Cardiac fibroblast (primary cell): ENCODE measurements at regions not wholly inside any gene's neighbourhood (a gene's known extent, or its start where the extent isn't known, plus 50 kb on each side); places are given as distances from the start of the nearest gene placed in this dataset.

ENCODE experiments used
- DNase-seq, 2 donors: peaks; one replicate each; pipeline versions ENCODE4 v3.0.0 to v3.0.0-alpha.2; 2010; ENCODE audit warnings: low read depth in 2 of 2
- H3K4me3 ChIP-seq, 2 donors: replicated peaks in 1 of 2; 1 replicate in 1 of 2; 2 replicates in 1 of 2; pipeline ENCODE4 v1.5.1; 2011; ENCODE audit warnings: low read depth in 2 of 2, low read length in 2 of 2, mild to moderate bottlenecking in 2 of 2, moderate library complexity in 1 of 2
- TF ChIP-seq, protein P1 (sequence below): IDR thresholded peaks from one replicate; pipeline ENCODE4 v1.5.1; 2011; ENCODE audit warnings: low read depth, mild to moderate bottlenecking, low read length, inconsistent platforms

DNA sequence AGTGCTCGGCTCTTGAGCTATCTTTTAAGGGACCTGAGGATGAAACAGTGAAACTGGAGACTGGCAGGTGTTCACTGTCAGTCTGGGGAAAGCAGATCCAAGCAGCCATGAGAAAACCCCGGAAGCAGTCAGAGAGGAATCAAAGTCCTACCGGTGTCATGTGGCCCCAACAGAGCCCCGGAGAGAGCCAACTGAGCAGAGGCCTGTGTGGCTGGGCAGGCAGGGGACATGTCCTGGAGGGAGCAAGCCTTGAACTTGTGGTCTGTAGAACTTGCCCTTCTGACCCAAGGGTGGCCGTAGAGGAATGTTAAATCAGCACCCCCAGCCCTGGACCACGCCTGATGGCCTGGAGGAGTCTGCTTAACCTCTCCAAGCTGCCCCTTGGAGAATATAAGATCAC lies 113.7 kb upstream of the ZNF507 start:
- TF ChIP-seq, protein P1, sequence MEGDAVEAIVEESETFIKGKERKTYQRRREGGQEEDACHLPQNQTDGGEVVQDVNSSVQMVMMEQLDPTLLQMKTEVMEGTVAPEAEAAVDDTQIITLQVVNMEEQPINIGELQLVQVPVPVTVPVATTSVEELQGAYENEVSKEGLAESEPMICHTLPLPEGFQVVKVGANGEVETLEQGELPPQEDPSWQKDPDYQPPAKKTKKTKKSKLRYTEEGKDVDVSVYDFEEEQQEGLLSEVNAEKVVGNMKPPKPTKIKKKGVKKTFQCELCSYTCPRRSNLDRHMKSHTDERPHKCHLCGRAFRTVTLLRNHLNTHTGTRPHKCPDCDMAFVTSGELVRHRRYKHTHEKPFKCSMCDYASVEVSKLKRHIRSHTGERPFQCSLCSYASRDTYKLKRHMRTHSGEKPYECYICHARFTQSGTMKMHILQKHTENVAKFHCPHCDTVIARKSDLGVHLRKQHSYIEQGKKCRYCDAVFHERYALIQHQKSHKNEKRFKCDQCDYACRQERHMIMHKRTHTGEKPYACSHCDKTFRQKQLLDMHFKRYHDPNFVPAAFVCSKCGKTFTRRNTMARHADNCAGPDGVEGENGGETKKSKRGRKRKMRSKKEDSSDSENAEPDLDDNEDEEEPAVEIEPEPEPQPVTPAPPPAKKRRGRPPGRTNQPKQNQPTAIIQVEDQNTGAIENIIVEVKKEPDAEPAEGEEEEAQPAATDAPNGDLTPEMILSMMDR: no peak
- DNase-seq: no peak
- H3K4me3 ChIP-seq: no peak overlapping the region

DNA sequence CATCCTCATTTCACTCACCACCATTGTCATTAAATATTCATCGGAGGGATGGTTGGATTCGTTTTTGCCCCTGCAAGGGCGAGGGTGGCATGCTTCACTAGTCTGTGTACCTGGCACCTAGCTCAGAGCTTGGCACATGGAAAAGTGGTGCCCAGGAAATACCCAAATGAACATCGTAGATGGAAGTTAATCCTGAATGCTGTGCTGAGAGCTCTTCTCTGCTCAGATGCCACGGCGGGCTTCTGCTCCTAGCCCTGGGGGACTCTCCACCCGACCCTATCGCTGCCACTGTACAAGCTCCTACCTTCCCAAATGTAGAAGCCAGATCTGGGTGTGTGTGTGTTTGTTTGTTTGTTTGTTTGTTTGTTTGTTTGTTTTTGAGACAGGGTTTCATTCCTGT lies 113.0 kb upstream of the ZNF507 start:
- no peak overlapping the region for H3K4me3 ChIP-seq
- TF ChIP-seq, protein P1: no peak
- no peak for DNase-seq

DNA sequence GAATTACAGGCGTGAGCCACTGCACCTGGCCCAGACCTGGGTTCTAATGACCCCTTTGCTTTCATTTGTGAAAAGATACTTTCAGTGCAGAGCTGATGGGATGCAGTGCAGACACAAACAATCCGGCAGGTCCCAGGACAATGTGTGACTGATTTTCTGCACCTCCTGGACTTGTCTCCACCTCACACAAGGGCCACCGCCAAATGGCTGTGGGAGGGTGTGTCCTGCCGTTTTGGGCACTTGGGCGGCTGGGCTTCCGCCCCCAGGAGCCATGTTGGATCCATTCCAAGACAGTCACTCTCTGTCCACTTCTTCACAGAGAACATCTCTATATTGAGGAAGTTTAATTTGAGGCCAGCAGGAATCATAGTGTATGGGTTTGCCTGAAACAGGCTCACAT lies 112.3 kb upstream of the ZNF507 start:
- TF ChIP-seq, protein P1: no peak
- H3K4me3 ChIP-seq: no peak overlapping the region
- DNase-seq: no peak

DNA sequence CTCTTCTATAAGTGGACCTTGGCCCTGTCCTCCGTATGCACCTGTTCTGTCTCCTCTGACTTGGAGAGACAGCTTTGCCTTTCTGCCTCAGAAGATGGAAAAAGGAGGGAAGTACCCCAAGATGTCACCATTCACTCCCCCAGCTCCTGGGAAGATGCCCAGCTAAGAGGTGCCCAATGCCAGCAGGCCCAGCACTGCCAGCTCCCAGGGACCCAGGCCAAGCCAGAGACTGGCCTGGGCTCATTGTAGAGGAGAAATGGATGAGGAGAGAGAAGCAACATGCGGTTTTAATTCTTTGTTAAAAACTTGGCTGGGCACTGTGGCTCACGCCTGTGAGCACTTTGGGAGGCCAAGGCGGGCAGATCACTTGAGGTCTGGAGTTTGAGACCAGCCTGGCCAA lies 111.5 kb upstream of the ZNF507 start:
- TF ChIP-seq, protein P1: no peak
- no peak for DNase-seq
- no peak overlapping the region for H3K4me3 ChIP-seq

DNA sequence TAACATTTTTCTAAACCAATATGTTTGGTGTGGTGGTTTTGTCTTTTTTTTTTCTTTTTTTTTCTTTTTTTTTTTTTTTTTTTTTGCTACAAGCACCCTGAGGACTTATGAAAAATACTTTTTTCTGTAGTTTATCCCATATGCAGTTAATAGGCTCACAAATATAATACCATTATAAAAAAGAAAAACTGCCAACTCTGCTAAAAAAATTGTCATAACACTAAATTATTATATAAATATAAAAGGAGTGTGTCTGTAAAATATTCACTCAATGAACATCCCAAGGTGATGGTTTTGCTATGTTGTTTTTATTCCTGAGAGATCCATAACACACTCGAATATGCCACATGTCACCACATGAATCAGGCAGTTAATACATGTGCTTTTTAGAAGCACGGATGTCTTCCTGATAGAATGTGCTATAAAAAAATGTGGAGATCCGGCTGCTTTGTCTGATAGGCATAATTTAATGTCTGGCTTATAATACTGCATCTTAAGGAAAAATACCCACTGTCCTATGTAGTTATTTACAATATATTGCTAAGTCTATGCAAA lies 110.7 kb upstream of the ZNF507 start:
- DNase-seq: no peak
- no peak overlapping the region for H3K4me3 ChIP-seq
- TF ChIP-seq, protein P1: no peak

DNA sequence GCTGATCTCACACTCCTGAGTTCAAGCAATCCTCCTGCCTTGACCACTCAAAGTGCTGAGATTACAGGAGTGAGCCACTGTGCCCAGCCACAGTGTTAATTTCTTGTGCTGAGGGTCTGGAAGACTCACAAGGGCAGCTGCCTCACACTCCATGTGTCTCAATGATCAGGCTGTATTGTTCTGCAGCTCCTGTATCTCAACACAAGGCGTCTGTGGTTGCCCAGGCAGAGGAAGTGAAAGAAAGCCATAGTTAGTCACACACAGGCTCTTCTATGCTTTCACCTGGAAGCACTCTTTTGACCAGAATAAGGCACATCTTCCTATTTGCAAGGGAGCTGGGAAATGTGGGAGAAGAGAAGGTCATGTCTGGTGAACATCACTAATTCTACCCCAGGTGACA lies 107.3 kb upstream of the ZNF507 start:
- DNase-seq: no peak
- TF ChIP-seq, protein P1: no peak

DNA sequence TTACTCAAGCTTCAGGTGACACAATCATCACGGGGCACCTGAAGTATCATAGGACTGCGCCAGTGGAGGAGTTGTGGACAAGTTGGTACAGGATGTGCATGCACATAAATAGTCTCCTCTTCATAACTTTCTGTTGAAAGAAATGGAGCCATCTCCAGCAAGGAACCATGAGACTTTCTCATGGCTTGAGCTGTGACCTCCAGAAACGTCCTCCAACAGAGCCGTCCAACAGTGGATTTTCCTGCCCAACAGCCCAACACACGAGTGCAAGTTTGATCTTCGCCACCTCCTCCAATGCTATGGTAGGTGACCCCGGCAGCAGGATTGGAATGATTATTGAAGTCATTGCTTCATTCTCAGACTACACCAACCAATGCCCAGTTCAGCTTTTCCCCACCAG lies 105.1 kb upstream of the ZNF507 start:
- DNase-seq: no peak
- H3K4me3 ChIP-seq: no peak overlapping the region
- TF ChIP-seq, protein P1: no peak

More for the DNA sequence above, 107.3 kb upstream of the ZNF507 start:
- H3K4me3 ChIP-seq: no peak overlapping the region
